ENCODE measurements at regions not wholly inside any gene's neighbourhood (a gene's known extent, or its start where the extent isn't known, plus 50 kb on each side); places are given as distances from the start of the nearest gene placed in this dataset.

DNA sequence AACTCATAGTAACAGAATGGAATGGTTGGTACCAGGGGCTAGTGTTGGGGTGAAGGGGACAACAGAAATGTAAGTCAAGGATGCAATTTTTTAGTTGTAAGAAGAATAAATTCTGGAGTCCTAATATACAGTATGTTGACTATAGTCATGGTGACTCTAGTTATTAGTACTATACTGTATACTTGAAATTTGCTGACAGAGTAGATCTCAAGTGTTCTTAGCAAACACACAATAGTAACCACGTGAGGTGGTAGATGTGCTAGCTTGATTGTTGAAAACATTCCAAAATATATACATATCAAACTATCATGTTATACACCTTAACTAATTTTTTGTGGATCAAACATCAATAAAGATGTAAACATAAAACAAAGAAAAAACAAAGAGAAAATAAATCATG lies 1345.1 kb upstream of the PCDH20 start:
- H3K9ac ChIP-seq (ENCODE audit: low read length): no peak overlapping the region
- TF ChIP-seq YY1 (IDR thresholded peaks at IDR 0.05; ENCODE audit: extremely low read depth, insufficient replicate concordance, low read depth, low read length) (no peak), ELF1 (IDR thresholded peaks at IDR 0.05; ENCODE audit: borderline replicate concordance, low read depth) (no peak), ZFX (IDR thresholded peaks at IDR 0.05) (no peak), SIN3A (IDR thresholded peaks at IDR 0.05; ENCODE audit: low read depth) (no peak), POLR2A (IDR thresholded peaks at IDR 0.05; ENCODE audit: borderline replicate concordance, extremely low read depth, insufficient read depth, insufficient read length) (no peak), CTCF (IDR thresholded peaks at IDR 0.05 in 2 of 3, conservative IDR thresholded peaks at IDR 0.05 in 1 of 3; ENCODE audit: borderline replicate concordance in 1 of 3, insufficient read depth in 1 of 3, low read depth in 2 of 3, low read length in 2 of 3) (no peak), SRF (IDR thresholded peaks at IDR 0.05; ENCODE audit: low read depth) (no peak), TCF7L2 (IDR thresholded peaks at IDR 0.05; ENCODE audit: borderline replicate concordance, extremely low read depth, insufficient read depth, insufficient read length) (no peak), SP1 (IDR thresholded peaks at IDR 0.05; ENCODE audit: low read depth) (no peak)
- TF ChIP-seq, protein P1, sequence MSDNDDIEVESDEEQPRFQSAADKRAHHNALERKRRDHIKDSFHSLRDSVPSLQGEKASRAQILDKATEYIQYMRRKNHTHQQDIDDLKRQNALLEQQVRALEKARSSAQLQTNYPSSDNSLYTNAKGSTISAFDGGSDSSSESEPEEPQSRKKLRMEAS (IDR thresholded peaks at IDR 0.05): no peak
- no peak overlapping the region for H3K4me2 ChIP-seq (ENCODE audit: low read length)
- ATAC-seq (no peak), DNase-seq (ENCODE audit: low read depth, low spot score) (no peak)
- no peaks in the 10 kb centered on the region for H4K20me1 ChIP-seq (ENCODE audit: insufficient read depth)
- ChIA-PET CTCF (no interaction called here), RAD21 (ENCODE audit: low non-redundant PET in 1 of 2, low total read pairs in 2 of 2, uncharacterized antibody in 2 of 2, unreplicated experiment in 2 of 2) (no interaction called here), POLR2A (no interaction called here)
- no peak overlapping the region for H3K4me3 ChIP-seq (replicated peaks in 1 of 2; ENCODE audit: low read depth in 1 of 2, low read length in 2 of 2)
- no peaks in the 10 kb centered on the region for H3K79me2 ChIP-seq (ENCODE audit: insufficient read depth, low read length)
- no peak overlapping the region for H3K27ac ChIP-seq (ENCODE audit: low read depth, low read length)
- H3K36me3 ChIP-seq (ENCODE audit: control insufficient read depth in 1 of 2, insufficient read depth in 2 of 2, low read length in 2 of 2): no peaks in the 10 kb centered on the region
- no TSS peak for BruUV-seq (replicated peaks)
- H3K4me1 ChIP-seq (ENCODE audit: control insufficient read depth in 1 of 2, insufficient read depth in 2 of 2, low read length in 2 of 2): no peaks in the 10 kb centered on the region
- no peak overlapping the region for H2AFZ ChIP-seq (ENCODE audit: low read depth, low read length, poor library complexity, severe bottlenecking)
- H3K9me2 ChIP-seq (ENCODE audit: insufficient read depth): no peaks in the 10 kb centered on the region
- H3K9me3 ChIP-seq (ENCODE audit: control insufficient read depth in 1 of 2, insufficient read depth in 1 of 2, low read depth in 1 of 2, low read length in 2 of 2): no peaks in the 10 kb centered on the region
- no peaks in the 10 kb centered on the region for H3K27me3 ChIP-seq (ENCODE audit: insufficient read depth, low read length)
- intact Hi-C loops (cut with micrococcal nuclease): no loop called here

Measured in HCT116 (cell line).